Kidney epithelial cell (primary cell): ENCODE measurements at regions not wholly inside any gene's neighbourhood (a gene's known extent, or its start where the extent isn't known, plus 50 kb on each side); places are given as distances from the start of the nearest gene placed in this dataset.

Experiments used
- DNase-seq: peaks from one replicate; pipeline ENCODE4 v3.0.0-alpha.2; 2010; ENCODE audit warnings: low read depth
- H3K27me3 ChIP-seq: 2 replicates; pipeline ENCODE4 v1.6.0; 2011; ENCODE audit warnings: low read length; ENCODE audit not compliant: control insufficient read depth, insufficient read depth
- H3K36me3 ChIP-seq: 2 replicates; pipeline ENCODE4 v1.5.1; 2011; ENCODE audit warnings: low read length; ENCODE audit not compliant: control insufficient read depth, insufficient read depth
- H3K4me3 ChIP-seq: 2 replicates; pipeline ENCODE4 v1.5.1; 2011; ENCODE audit warnings: low read depth, mild to moderate bottlenecking, control low read depth, low read length
- TF ChIP-seq, protein P1 (sequence below): IDR thresholded peaks from 2 replicates; pipeline ENCODE4 v1.5.1; 2011; ENCODE audit warnings: mild to moderate bottlenecking, moderate library complexity, low read length, control low read depth, inconsistent platforms; ENCODE audit not compliant: insufficient read depth, poor library complexity, severe bottlenecking

DNA sequence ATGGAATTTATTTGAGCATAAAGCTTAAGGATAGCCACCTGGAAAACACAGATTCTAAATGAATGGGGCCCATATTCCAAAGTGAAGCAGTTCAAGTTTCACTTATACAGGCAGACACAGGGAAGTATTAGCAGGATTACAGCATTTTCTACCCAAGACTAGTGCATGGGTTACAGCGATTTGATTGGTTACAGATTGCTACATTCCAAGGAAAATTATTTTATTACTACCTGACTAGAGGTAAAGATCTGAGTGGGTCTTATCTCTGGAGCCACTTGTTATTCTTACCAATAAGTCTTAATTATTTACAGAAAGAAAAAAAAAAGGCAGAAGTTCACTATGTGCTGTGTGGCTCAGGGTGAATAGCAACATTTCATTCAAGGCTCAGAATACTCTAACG is 87.4 kb upstream of the ITGB1 start:
- DNase-seq, result no peak
- TF ChIP-seq, protein P1, sequence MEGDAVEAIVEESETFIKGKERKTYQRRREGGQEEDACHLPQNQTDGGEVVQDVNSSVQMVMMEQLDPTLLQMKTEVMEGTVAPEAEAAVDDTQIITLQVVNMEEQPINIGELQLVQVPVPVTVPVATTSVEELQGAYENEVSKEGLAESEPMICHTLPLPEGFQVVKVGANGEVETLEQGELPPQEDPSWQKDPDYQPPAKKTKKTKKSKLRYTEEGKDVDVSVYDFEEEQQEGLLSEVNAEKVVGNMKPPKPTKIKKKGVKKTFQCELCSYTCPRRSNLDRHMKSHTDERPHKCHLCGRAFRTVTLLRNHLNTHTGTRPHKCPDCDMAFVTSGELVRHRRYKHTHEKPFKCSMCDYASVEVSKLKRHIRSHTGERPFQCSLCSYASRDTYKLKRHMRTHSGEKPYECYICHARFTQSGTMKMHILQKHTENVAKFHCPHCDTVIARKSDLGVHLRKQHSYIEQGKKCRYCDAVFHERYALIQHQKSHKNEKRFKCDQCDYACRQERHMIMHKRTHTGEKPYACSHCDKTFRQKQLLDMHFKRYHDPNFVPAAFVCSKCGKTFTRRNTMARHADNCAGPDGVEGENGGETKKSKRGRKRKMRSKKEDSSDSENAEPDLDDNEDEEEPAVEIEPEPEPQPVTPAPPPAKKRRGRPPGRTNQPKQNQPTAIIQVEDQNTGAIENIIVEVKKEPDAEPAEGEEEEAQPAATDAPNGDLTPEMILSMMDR, result no peak
- H3K36me3 ChIP-seq, result no peaks in the 10 kb centered on the region
- no peaks in the 10 kb centered on the region for H3K27me3 ChIP-seq
- no peak overlapping the region for H3K4me3 ChIP-seq

GRCh38 chr10:33042565-33042964 is 84.5 kb upstream of the ITGB1 start:
- Histone ChIP-seq H3K4me3 (no peak overlapping the region), H3K27me3 (no peaks in the 10 kb centered on the region), H3K36me3 (no peaks in the 10 kb centered on the region)
- TF ChIP-seq, protein P1, result no peak
- no peak for DNase-seq

DNA sequence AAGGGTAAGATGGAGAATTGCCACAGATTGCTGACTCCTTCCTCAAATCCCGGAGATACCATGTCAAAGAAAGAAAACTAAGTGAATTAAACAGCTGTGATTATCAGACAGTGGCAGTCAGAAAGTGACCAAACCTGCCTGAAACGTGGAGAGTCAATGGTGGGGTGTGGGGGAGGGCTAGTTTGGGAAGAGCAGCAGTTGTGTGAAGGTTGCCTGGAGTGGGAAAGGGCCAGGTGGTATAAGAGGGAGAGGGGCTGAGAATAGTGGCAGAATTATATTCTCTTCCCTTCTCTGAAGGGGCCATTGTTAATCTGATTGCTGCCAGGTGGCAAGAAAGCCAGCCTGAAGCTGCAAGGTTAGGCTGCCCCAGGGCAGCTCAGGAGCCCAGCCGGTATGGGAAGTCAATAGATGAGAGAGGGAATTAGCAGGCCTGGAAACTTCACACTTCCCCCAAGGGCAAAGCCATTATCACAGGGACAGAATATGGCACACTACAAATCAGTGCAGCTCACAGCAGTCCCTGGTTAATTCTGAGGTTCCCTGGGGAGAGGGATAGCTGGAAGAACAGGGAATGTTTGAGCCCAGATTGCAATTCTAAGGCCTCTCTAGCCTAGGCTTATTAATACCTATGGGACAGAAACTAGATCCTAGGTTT is 83.9 kb upstream of the ITGB1 start:
- no peak for DNase-seq
- Histone ChIP-seq H3K36me3 (no peaks in the 10 kb centered on the region), H3K27me3 (no peaks in the 10 kb centered on the region), H3K4me3 (no peak overlapping the region)
- TF ChIP-seq, protein P1, result no peak

- H3K4me3 ChIP-seq, result no peak overlapping the region
- TF ChIP-seq, protein P1, result no peak
- DNase-seq, result no peak
These were observed 82.4 kb upstream of the ITGB1 start for GRCh38 chr10:33040436-33040835.

GRCh38 chr10:33039181-33039580 is 81.2 kb upstream of the ITGB1 start:
- TF ChIP-seq, protein P1, result no peak
- Histone ChIP-seq H3K36me3 (no peaks in the 10 kb centered on the region), H3K27me3 (no peaks in the 10 kb centered on the region), H3K4me3 (no peak overlapping the region)
- DNase-seq, result no peak

More at GRCh38 chr10:33040436-33040835, 82.4 kb upstream of the ITGB1 start:
- Histone ChIP-seq H3K36me3 (no peaks in the 10 kb centered on the region), H3K27me3 (no peaks in the 10 kb centered on the region)

GRCh38 chr10:33038672-33039071 is 80.6 kb upstream of the ITGB1 start:
- no peak for DNase-seq
- Histone ChIP-seq H3K36me3 (no peaks in the 10 kb centered on the region), H3K27me3 (no peaks in the 10 kb centered on the region), H3K4me3 (no peak overlapping the region)
- TF ChIP-seq, protein P1, result no peak
